HCT116 (cell line): ENCODE measurements at regions not wholly inside any gene's neighbourhood (a gene's known extent, or its start where the extent isn't known, plus 50 kb on each side); places are given as distances from the start of the nearest gene placed in this dataset.

Source experiments
- ATAC-seq: fragments of 200-7000 bp; cut with Tn5 transposase; 2 replicates; pipeline ENCODE4 v1.9.1; 2020; ENCODE audit warnings: mild to moderate bottlenecking, moderate library complexity
- BruUV-seq: library from RNA; stranded (reverse); fragments of 400-500 nt; replicated peaks from 2 replicates; lab custom pipeline; 2021; lab: Mats Ljungman, UMichigan
- CTCF ChIA-PET: fragments of 300-600 bp; sonication (Branson Sonifier 250); formaldehyde crosslinking; loops from one replicate; lab custom pipeline; 2021; ENCODE audit warnings: antibody characterized with exemption; lab: Charles Lee
- POLR2A ChIA-PET: fragments of 300-600, 350-600 bp; sonication (Branson Sonifier 250); formaldehyde crosslinking; loops from one replicate; lab custom pipeline; 2021; ENCODE audit warnings: antibody characterized with exemption; lab: Charles Lee
- RAD21 ChIA-PET, 2 experiments: fragments of 300-600 bp; sonication (Branson Sonifier 250); formaldehyde crosslinking; loops; one replicate each; lab custom pipeline; 2023; ENCODE audit warnings: low total read pairs in 2 of 2; ENCODE audit not compliant: uncharacterized antibody in 2 of 2, unreplicated experiment in 2 of 2, low non-redundant PET in 1 of 2; lab: Charles Lee
- DNase-seq: peaks from one replicate; pipeline ENCODE4 v3.0.0-alpha.2; 2010; ENCODE audit warnings: low read depth, low spot score
- H2AFZ ChIP-seq: fragments of 200-600 bp; shearing (Covaris generic), sonication (generic); 2 replicates; pipeline ENCODE4 v1.6.1; 2017; ENCODE audit warnings: low read depth, mixed run types, mixed read lengths, antibody characterized with exemption, low read length; ENCODE audit not compliant: poor library complexity, severe bottlenecking
- H3K27ac ChIP-seq: 2 replicates; pipeline ENCODE4 v1.5.1; 2012; ENCODE audit warnings: low read depth, low read length
- H3K27me3 ChIP-seq: fragments of 200-600 bp; sonication (generic); 2 replicates; pipeline ENCODE4 v1.6.1; 2016; ENCODE audit warnings: mixed run types, low read length, mixed read lengths; ENCODE audit not compliant: insufficient read depth
- H3K36me3 ChIP-seq, 2 experiments: fragments of 200-500 bp in 1 of 2; fragments of 200-600 bp in 1 of 2; sonication (Bioruptor generic) in 1 of 2; sonication (generic) in 1 of 2; 2 replicates each; pipeline versions ENCODE4 v1.5.1 to v1.6.1; 2014 to 2016; ENCODE audit warnings: low read length in 2 of 2, inconsistent platforms in 1 of 2, mixed read lengths in 1 of 2, mixed run types in 1 of 2; ENCODE audit not compliant: insufficient read depth in 2 of 2, control insufficient read depth in 1 of 2
- H3K4me1 ChIP-seq, 2 experiments: fragments of 200-600 bp in 1 of 2; sonication (generic) in 1 of 2; 2 replicates each; pipeline versions ENCODE4 v1.5.1 to v1.6.1; 2012 to 2017; ENCODE audit warnings: low read length in 2 of 2, inconsistent platforms in 1 of 2, mild to moderate bottlenecking in 1 of 2, mixed read lengths in 1 of 2, mixed run types in 1 of 2, moderate library complexity in 1 of 2; ENCODE audit not compliant: insufficient read depth in 2 of 2, control insufficient read depth in 1 of 2
- H3K4me2 ChIP-seq: fragments of 200-600 bp; sonication (generic); 2 replicates; pipeline ENCODE4 v1.6.1; 2017; ENCODE audit warnings: mixed run types, low read length, mixed read lengths
- H3K4me3 ChIP-seq, 2 experiments: fragments of 200-600 bp in 1 of 2; sonication (generic) in 1 of 2; replicated peaks in 1 of 2; 2 replicates each; pipeline ENCODE4 v1.5.1; 2011 to 2016; ENCODE audit warnings: low read length in 2 of 2, control low read depth in 1 of 2, low read depth in 1 of 2, mild to moderate bottlenecking in 1 of 2, mixed read lengths in 1 of 2, mixed run types in 1 of 2
- H3K79me2 ChIP-seq: fragments of 200-600 bp; sonication (generic); 2 replicates; pipeline ENCODE4 v1.6.1; 2017; ENCODE audit warnings: mild to moderate bottlenecking, mixed run types, low read length, moderate library complexity, mixed read lengths; ENCODE audit not compliant: insufficient read depth
- H3K9ac ChIP-seq: fragments of 200-600 bp; sonication (generic); 2 replicates; pipeline ENCODE4 v1.6.1; 2016; ENCODE audit warnings: low read length, mixed read lengths
- H3K9me2 ChIP-seq: fragments of 200-600 bp; sonication (generic), shearing (Covaris generic); 2 replicates; pipeline ENCODE4 v1.6.1; 2017; ENCODE audit warnings: mixed run types, mild to moderate bottlenecking, moderate library complexity; ENCODE audit not compliant: insufficient read depth
- H3K9me3 ChIP-seq, 2 experiments: fragments of 200-500 bp in 1 of 2; fragments of 200-600 bp in 1 of 2; sonication (Bioruptor generic) in 1 of 2; sonication (generic) in 1 of 2; 2 replicates each; pipeline ENCODE4 v1.6.1; 2014 to 2017; ENCODE audit warnings: low read length in 2 of 2, mixed read lengths in 2 of 2, inconsistent platforms in 1 of 2, low read depth in 1 of 2, mild to moderate bottlenecking in 1 of 2, mixed run types in 1 of 2, moderate library complexity in 1 of 2; ENCODE audit not compliant: control insufficient read depth in 1 of 2, insufficient read depth in 1 of 2
- H4K20me1 ChIP-seq: fragments of 200-600 bp; sonication (generic), shearing (Covaris generic); 2 replicates; pipeline ENCODE4 v1.6.1; 2017; ENCODE audit warnings: mixed run types, mild to moderate bottlenecking, moderate library complexity; ENCODE audit not compliant: insufficient read depth
- CEBPB ChIP-seq: IDR thresholded peaks from 2 replicates; pipeline ENCODE4 v1.6.1; 2012; ENCODE audit warnings: low read depth
- EGR1 ChIP-seq: IDR thresholded peaks from 2 replicates; pipeline ENCODE4 v1.6.1; 2012; ENCODE audit warnings: low read depth
- EZH2 ChIP-seq: fragments of 200-600 bp; sonication (generic); IDR thresholded peaks from 2 replicates; pipeline ENCODE4 v1.6.1; 2017; ENCODE audit warnings: antibody characterized with exemption, mixed run types
- EZH2phosphoT487 ChIP-seq: fragments of 200-600 bp; IDR thresholded peaks from 2 replicates; pipeline ENCODE4 v1.6.1; 2018; ENCODE audit warnings: antibody characterized with exemption, borderline replicate concordance
- FOSL1 ChIP-seq: IDR thresholded peaks from 2 replicates; pipeline ENCODE4 v1.6.1; 2012; ENCODE audit warnings: low read depth
- JUND ChIP-seq: IDR thresholded peaks from 2 replicates; pipeline ENCODE4 v1.6.1; 2012
- REST ChIP-seq: IDR thresholded peaks from 2 replicates; pipeline ENCODE4 v1.6.1; 2012; ENCODE audit warnings: low read depth
- SP1 ChIP-seq: IDR thresholded peaks from 2 replicates; pipeline ENCODE4 v1.6.1; 2012; ENCODE audit warnings: low read depth
- TCF7L2 ChIP-seq: IDR thresholded peaks from 2 replicates; pipeline ENCODE4 v1.7.0; 2011; ENCODE audit warnings: borderline replicate concordance, inconsistent platforms; ENCODE audit not compliant: insufficient read depth, insufficient read length; ENCODE audit errors: extremely low read depth
- ZBTB33 ChIP-seq: IDR thresholded peaks from 2 replicates; pipeline ENCODE4 v1.6.1; 2011; ENCODE audit warnings: mild to moderate bottlenecking, low read length, moderate library complexity; ENCODE audit not compliant: insufficient replicate concordance; ENCODE audit errors: extremely low read depth
- ZFX ChIP-seq: fragments of 450-650 bp; IDR thresholded peaks from 2 replicates; pipeline ENCODE4 v1.6.1; 2017
- ZNF274 ChIP-seq: fragments of 200-500 bp; sonication (Bioruptor generic); IDR thresholded peaks from 2 replicates; pipeline ENCODE4 v1.6.1; 2014; ENCODE audit warnings: mild to moderate bottlenecking, low read depth, low read length, inconsistent platforms
- intact Hi-C: fragments of 100-400 bp; cut with micrococcal nuclease; formaldehyde crosslinking; loops from 2 replicates; pipeline ENCODE4 v1.10.0; 2022
- TF ChIP-seq, protein P1 (sequence below), 3 experiments: fragments of 200-600 bp in 1 of 3; sonication (generic) in 1 of 3; IDR thresholded peaks in 2 of 3; conservative IDR thresholded peaks in 1 of 3; 2 replicates each; pipeline ENCODE4 v1.5.1; 2012 to 2017; ENCODE audit warnings: low read depth in 2 of 3, low read length in 2 of 3, antibody characterized with exemption in 1 of 3, borderline replicate concordance in 1 of 3, control low read depth in 1 of 3, mild to moderate bottlenecking in 1 of 3, mixed read lengths in 1 of 3, mixed run types in 1 of 3, moderate library complexity in 1 of 3; ENCODE audit not compliant: insufficient read depth in 1 of 3
- TF ChIP-seq, protein P2 (sequence below): IDR thresholded peaks from 2 replicates; pipeline ENCODE4 v1.6.1; 2012

DNA sequence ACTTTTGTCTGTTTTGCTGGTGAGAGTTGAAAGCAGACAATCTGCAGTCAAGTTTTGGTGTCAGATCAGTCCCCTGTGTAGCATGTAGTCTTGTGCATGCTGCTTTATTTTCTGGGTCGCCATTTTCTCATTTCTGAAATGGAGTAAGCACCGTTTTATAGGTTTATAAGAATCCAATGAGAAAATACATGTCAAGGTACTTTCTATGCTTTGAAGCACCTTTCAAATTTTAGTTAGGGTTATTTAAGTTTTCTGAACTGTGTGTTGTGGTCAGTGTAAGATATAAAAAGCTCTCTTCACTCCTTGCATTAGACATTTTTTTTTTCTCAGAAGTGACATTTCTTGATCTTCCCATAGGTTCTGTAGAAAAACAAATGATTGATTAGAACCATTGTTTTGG lies 283.2 kb downstream of the ETS1 start:
- no peak overlapping the region for H2AFZ ChIP-seq
- H3K36me3 ChIP-seq, result no peaks in the 10 kb centered on the region
- H3K4me3 ChIP-seq, result no peak overlapping the region
- H4K20me1 ChIP-seq, result no peaks in the 10 kb centered on the region
- H3K4me2 ChIP-seq, result no peak overlapping the region
- no peak overlapping the region for H3K27ac ChIP-seq
- intact Hi-C loops, result no loop called here
- POLR2A ChIA-PET, result no interaction called here
- ATAC-seq (no peak), DNase-seq (no peak)
- no peaks in the 10 kb centered on the region for H3K79me2 ChIP-seq
- no peaks in the 10 kb centered on the region for H3K4me1 ChIP-seq
- BruUV-seq, result no TSS peak
- TF ChIP-seq EZH2, result no peak
- no peak for TF ChIP-seq SP1
- no peak for TF ChIP-seq JUND
- no peak for TF ChIP-seq FOSL1
- no peak for TF ChIP-seq ZBTB33
- TF ChIP-seq TCF7L2, result no peak
- no peak for TF ChIP-seq EZH2phosphoT487
- TF ChIP-seq REST, result no peak
- no peak for TF ChIP-seq CEBPB
- TF ChIP-seq, protein P1, sequence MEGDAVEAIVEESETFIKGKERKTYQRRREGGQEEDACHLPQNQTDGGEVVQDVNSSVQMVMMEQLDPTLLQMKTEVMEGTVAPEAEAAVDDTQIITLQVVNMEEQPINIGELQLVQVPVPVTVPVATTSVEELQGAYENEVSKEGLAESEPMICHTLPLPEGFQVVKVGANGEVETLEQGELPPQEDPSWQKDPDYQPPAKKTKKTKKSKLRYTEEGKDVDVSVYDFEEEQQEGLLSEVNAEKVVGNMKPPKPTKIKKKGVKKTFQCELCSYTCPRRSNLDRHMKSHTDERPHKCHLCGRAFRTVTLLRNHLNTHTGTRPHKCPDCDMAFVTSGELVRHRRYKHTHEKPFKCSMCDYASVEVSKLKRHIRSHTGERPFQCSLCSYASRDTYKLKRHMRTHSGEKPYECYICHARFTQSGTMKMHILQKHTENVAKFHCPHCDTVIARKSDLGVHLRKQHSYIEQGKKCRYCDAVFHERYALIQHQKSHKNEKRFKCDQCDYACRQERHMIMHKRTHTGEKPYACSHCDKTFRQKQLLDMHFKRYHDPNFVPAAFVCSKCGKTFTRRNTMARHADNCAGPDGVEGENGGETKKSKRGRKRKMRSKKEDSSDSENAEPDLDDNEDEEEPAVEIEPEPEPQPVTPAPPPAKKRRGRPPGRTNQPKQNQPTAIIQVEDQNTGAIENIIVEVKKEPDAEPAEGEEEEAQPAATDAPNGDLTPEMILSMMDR (IDR thresholded peaks at IDR 0.05 in 2 of 3, conservative IDR thresholded peaks at IDR 0.05 in 1 of 3; ENCODE audit: borderline replicate concordance in 1 of 3, insufficient read depth in 1 of 3, low read depth in 2 of 3, low read length in 2 of 3), result no peak
- no peak for TF ChIP-seq EGR1
- TF ChIP-seq ZFX, result no peak
- no peak for TF ChIP-seq ZNF274
- TF ChIP-seq, protein P2, sequence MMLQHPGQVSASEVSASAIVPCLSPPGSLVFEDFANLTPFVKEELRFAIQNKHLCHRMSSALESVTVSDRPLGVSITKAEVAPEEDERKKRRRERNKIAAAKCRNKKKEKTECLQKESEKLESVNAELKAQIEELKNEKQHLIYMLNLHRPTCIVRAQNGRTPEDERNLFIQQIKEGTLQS, result no peak
- peaks cover 38% of the 10 kb centered on the region for H3K27me3 ChIP-seq
- H3K9me3 ChIP-seq, result no peaks in the 10 kb centered on the region
- no peaks in the 10 kb centered on the region for H3K9me2 ChIP-seq
- RAD21 ChIA-PET, result no interaction called here
- no peak overlapping the region for H3K9ac ChIP-seq
- CTCF ChIA-PET, result no interaction called here
